ENCODE measurements at regions not wholly inside any gene's neighbourhood (a gene's known extent, or its start where the extent isn't known, plus 50 kb on each side); places are given as distances from the start of the nearest gene placed in this dataset.

DNA sequence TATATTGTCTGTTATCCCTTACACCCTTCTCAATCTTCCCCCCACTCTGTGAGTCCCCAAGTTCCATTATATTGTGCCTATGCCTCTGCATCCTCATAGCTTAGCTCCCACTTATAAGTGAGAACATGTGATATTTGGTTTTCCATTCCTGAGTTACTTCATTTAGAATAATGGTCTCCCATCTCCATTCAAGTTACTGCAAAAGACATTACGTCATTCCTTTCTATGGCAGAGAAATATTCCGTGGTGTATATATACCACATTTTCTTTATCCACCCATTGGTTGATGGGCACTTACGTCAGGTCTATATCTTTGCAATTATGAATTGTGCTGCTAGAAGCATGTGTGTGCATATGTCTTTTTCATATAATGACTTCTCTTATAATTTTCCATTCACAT lies 54.8 kb upstream of the SGCD start:
- Mint-ChIP-seq H3K27me3 (ENCODE audit: unreplicated experiment) (peaks cover 5% of the 10 kb centered on the region), H3K36me3 (ENCODE audit: unreplicated experiment) (no peaks in the 10 kb centered on the region), H3K4me1 (ENCODE audit: low read depth, unreplicated experiment) (no peaks in the 10 kb centered on the region), H3K4me3 (ENCODE audit: unreplicated experiment) (no peak overlapping the region), H3K27ac (ENCODE audit: unreplicated experiment) (no peak overlapping the region), H3K9me3 (ENCODE audit: unreplicated experiment) (peaks cover 2% of the 10 kb centered on the region)
- TF ChIP-seq, protein P1, sequence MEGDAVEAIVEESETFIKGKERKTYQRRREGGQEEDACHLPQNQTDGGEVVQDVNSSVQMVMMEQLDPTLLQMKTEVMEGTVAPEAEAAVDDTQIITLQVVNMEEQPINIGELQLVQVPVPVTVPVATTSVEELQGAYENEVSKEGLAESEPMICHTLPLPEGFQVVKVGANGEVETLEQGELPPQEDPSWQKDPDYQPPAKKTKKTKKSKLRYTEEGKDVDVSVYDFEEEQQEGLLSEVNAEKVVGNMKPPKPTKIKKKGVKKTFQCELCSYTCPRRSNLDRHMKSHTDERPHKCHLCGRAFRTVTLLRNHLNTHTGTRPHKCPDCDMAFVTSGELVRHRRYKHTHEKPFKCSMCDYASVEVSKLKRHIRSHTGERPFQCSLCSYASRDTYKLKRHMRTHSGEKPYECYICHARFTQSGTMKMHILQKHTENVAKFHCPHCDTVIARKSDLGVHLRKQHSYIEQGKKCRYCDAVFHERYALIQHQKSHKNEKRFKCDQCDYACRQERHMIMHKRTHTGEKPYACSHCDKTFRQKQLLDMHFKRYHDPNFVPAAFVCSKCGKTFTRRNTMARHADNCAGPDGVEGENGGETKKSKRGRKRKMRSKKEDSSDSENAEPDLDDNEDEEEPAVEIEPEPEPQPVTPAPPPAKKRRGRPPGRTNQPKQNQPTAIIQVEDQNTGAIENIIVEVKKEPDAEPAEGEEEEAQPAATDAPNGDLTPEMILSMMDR (IDR thresholded peaks at IDR 0.05; ENCODE audit: partially characterized antibody, unreplicated experiment), result no peak
- DNase-seq, result no peak

DNA sequence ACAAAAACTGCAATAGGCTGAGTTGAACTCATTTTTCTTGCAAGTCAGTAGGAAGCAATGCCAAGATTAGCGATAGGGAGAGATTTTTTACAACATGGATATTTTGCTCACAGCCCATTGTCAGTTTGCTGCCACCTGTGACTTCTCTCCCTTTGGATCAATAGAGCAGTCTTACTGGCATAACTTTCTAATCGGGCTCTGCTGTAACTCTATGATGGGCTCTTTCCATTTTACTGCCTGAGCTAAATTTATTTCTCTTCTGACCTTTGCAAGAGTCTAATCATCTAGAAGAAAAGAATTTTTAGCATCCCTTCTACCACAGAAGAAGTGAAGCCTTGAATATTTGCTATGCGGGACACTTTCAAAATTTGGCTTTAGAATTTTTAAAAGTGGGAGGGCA lies 53.6 kb upstream of the SGCD start:
- H3K9me3 Mint-ChIP-seq (ENCODE audit: unreplicated experiment), result peaks cover 2% of the 10 kb centered on the region
- no peak overlapping the region for H3K4me3 Mint-ChIP-seq (ENCODE audit: unreplicated experiment)
- no peaks in the 10 kb centered on the region for H3K4me1 Mint-ChIP-seq (ENCODE audit: low read depth, unreplicated experiment)
- peaks cover 4% of the 10 kb centered on the region for H3K27me3 Mint-ChIP-seq (ENCODE audit: unreplicated experiment)
- TF ChIP-seq, protein P1 (IDR thresholded peaks at IDR 0.05; ENCODE audit: partially characterized antibody, unreplicated experiment), result no peak
- DNase-seq, result no peak
- H3K27ac Mint-ChIP-seq (ENCODE audit: unreplicated experiment), result no peak overlapping the region
- H3K36me3 Mint-ChIP-seq (ENCODE audit: unreplicated experiment), result no peaks in the 10 kb centered on the region

DNA sequence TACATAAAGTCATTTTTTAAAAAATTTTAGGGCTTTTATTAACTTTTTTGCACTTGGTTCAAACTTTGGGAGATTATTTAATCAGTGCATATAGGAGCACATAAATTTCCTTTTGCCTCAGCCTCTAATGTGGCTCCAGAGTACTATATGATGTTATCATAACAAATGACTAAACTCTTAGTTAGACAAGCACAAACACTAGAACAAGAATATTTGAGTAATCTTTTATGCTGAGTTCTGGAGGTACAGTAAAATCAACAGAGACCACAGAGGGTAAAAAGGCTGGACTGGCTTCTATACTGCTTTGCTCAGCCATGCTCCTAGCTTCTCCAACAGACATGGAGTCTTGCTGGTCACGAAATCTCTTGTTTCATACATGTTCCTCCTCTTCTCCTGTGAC lies 52.5 kb upstream of the SGCD start:
- H3K27ac Mint-ChIP-seq (ENCODE audit: unreplicated experiment), result no peak overlapping the region
- H3K36me3 Mint-ChIP-seq (ENCODE audit: unreplicated experiment), result no peaks in the 10 kb centered on the region
- peaks cover 2% of the 10 kb centered on the region for H3K27me3 Mint-ChIP-seq (ENCODE audit: unreplicated experiment)
- no peaks in the 10 kb centered on the region for H3K4me1 Mint-ChIP-seq (ENCODE audit: low read depth, unreplicated experiment)
- no peak overlapping the region for H3K4me3 Mint-ChIP-seq (ENCODE audit: unreplicated experiment)
- DNase-seq, result no peak
- peaks cover 2% of the 10 kb centered on the region for H3K9me3 Mint-ChIP-seq (ENCODE audit: unreplicated experiment)
- TF ChIP-seq, protein P1 (IDR thresholded peaks at IDR 0.05; ENCODE audit: partially characterized antibody, unreplicated experiment), result no peak
